Breast epithelium (tissue), 3 donors: ENCODE measurements at regions not wholly inside any gene's neighbourhood (a gene's known extent, or its start where the extent isn't known, plus 50 kb on each side); places are given as distances from the start of the nearest gene placed in this dataset.

ENCODE experiments used
- CTCF ChIP-seq, 3 donors: fragments of 450-650 bp; IDR thresholded peaks; one replicate each; pipeline ENCODE4 v1.5.1; 2016 to 2017; ENCODE audit warnings: antibody characterized with exemption in 3 of 3, mild to moderate bottlenecking in 3 of 3, moderate library complexity in 3 of 3
- POLR2A ChIP-seq: fragments of 450-650 bp; IDR thresholded peaks from one replicate; pipeline ENCODE4 v1.6.1; 2016; ENCODE audit warnings: antibody characterized with exemption, mild to moderate bottlenecking, moderate library complexity

- TF ChIP-seq POLR2A, result no peak
- TF ChIP-seq CTCF (IDR thresholded peaks at IDR 0.05), result no peak
These were observed 221.7 kb upstream of the LYZL1 start for GRCh38 chr10:29067161-29067560.
